ENCODE measurements at regions not wholly inside any gene's neighbourhood (a gene's known extent, or its start where the extent isn't known, plus 50 kb on each side); places are given as distances from the start of the nearest gene placed in this dataset.

DNA sequence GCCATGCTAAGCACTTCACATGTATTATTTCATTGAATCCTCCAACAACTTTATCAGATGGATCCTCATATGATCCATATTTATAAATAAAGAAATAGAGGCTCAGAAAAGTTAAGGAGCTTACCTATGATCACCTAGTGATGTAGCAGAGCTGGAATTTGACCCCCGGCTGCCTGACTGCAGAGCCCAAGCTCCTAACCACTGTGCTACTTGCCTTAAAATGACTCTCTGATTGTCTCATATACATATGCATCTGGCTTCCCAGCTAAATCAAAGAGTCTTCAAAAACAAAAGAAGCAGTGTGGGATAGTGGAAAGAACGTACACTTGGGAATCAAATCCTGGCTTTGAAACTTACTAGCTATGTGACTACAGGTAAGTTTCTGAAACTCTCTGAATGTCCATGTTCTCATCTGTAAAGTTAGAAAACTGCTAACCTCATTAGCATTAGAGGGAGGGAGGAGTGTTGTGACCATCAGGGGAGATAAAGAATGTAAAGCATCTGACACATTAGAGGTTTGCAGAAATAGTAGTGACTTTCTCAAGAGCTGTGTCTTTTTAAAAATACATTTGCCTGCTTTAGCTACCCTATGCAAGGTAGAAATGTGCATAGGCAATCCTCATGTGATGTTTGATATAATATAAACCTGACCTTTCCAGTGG lies 67.2 kb upstream of the BARHL2 start:
- Histone ChIP-seq H4K5ac (ENCODE audit: insufficient read length, low read depth, low read length) (no peak overlapping the region), H3K23ac (ENCODE audit: insufficient read length) (no peak overlapping the region), H2AFZ (ENCODE audit: low read length) (no peak overlapping the region), H3K4me1 (replicated peaks in 1 of 4; ENCODE audit: control insufficient read depth in 3 of 4, insufficient read depth in 4 of 4, low read length in 3 of 4) (peaks cover 0 to 3% (median 0%) of the 10 kb centered on the region in 4 experiments; a peak in 2 of 7 replicates), H3K27me3 (replicated peaks in 1 of 4; ENCODE audit: control insufficient read depth in 3 of 4, extremely low read depth in 1 of 4, insufficient read depth in 3 of 4, low read length in 3 of 4) (no peaks in the 10 kb centered on the region), H3K79me2 (ENCODE audit: control insufficient read depth in 1 of 2, insufficient read depth in 2 of 2, low read length in 2 of 2) (no peaks in the 10 kb centered on the region), H3K56ac (replicated peaks; ENCODE audit: insufficient read length, low read depth, low read length) (no peak overlapping the region), H3K4me3 (ENCODE audit: extremely low read depth in 1 of 4, insufficient read depth in 2 of 4, low read depth in 3 of 4, low read length in 4 of 4) (no peak overlapping the region), H4K20me1 (replicated peaks in 1 of 2; ENCODE audit: control insufficient read depth in 1 of 2, insufficient read depth in 2 of 2, low read length in 2 of 2) (no peaks in the 10 kb centered on the region), H3K23me2 (ENCODE audit: low read depth, low read length) (no peaks in the 10 kb centered on the region), H2BK120ac (replicated peaks; ENCODE audit: low read depth, low read length) (no peak overlapping the region), H4K8ac (ENCODE audit: extremely low read depth, insufficient read depth, low read length) (no peak overlapping the region), H3K18ac (ENCODE audit: extremely low read depth, low read length) (no peak overlapping the region), H3K27ac (ENCODE audit: low read depth, low read length) (no peak overlapping the region), H3K79me1 (ENCODE audit: low read depth, low read length) (no peaks in the 10 kb centered on the region), H4K91ac (replicated peaks; ENCODE audit: insufficient read length, low read length) (no peak overlapping the region), H3K4ac (replicated peaks; ENCODE audit: insufficient read length, low read depth, low read length) (no peak overlapping the region), H2BK15ac (ENCODE audit: low read length) (no peak overlapping the region), H3K36me3 (ENCODE audit: control insufficient read depth in 2 of 4, insufficient read depth in 4 of 4, low read length in 3 of 4) (no peaks in the 10 kb centered on the region), H2BK5ac (ENCODE audit: low read depth, low read length) (no peak overlapping the region), H2BK20ac (ENCODE audit: low read length) (no peak overlapping the region), H3K9me3 (ENCODE audit: insufficient read depth in 2 of 2, low read depth in 1 of 2, low read length in 1 of 2) (no peaks in the 10 kb centered on the region), H2AK5ac (ENCODE audit: low read depth, low read length) (no peak overlapping the region), H3K4me2 (ENCODE audit: insufficient read depth in 1 of 2, low read depth in 2 of 2, low read length in 2 of 2) (peak overlapping the region in 1 of 2 experiments; percentile 19; a peak in 1 of 4 replicates), H3K9ac (replicated peaks in 1 of 4; ENCODE audit: extremely low read depth in 1 of 4, low read depth in 3 of 4, low read length in 3 of 4) (no peak overlapping the region), H3K14ac (ENCODE audit: insufficient read length) (no peak overlapping the region), H2BK12ac (ENCODE audit: low read depth, low read length) (no peak overlapping the region)
- peak; percentile 91 for FAIRE-seq
- ChIA-PET POLR2A (ENCODE audit: partially characterized antibody) (interaction anchor here (0.7 to 1.4 kb wide), 5 partner anchors 9 to 237 kb away, joined by 3 to 4 read pairs (median 3); partner anchors contain the start of gene ZNF644), CTCF (ENCODE audit: partially characterized antibody) (interaction anchor here (0.8 to 1.9 kb wide), 6 partner anchors 8 to 56 kb away, joined by 3 to 7 read pairs (median 3); no protein-coding TSS in a partner anchor)
- no peak for DNase-seq (ENCODE audit: low read depth in 1 of 2, low spot score in 2 of 2)
- 50% methylated on average over 2 of the region's 2 CpGs; no CpG with 5 or more reads in 1 of the 2 experiments for WGBS, 2 experiments (ENCODE audit: extremely low coverage in 1 of 2, insufficient coverage in 1 of 2, insufficient read length in 1 of 2, insufficient replicate concordance in 2 of 2, low coverage in 1 of 2, low lambda C conversion rate in 2 of 2, missing lambda C conversion rate in 1 of 2)
- TF ChIP-seq ZNF274 (IDR thresholded peaks at IDR 0.05; ENCODE audit: borderline replicate concordance, extremely low read depth, low read length) (no peak), BACH1 (IDR thresholded peaks at IDR 0.05; ENCODE audit: low read length) (no peak), SUZ12 (IDR thresholded peaks at IDR 0.05; ENCODE audit: low read length) (no peak), EP300 (IDR thresholded peaks at IDR 0.05; ENCODE audit: borderline replicate concordance in 1 of 2, low read depth in 2 of 2, low read length in 2 of 2) (no peak), SP4 (IDR thresholded peaks at IDR 0.05; ENCODE audit: low read length) (no peak), SP1 (IDR thresholded peaks at IDR 0.05; ENCODE audit: low read depth, low read length) (no peak), FOSL1 (IDR thresholded peaks at IDR 0.05; ENCODE audit: insufficient read depth, low read depth, low read length) (no peak), CHD2 (IDR thresholded peaks at IDR 0.05; ENCODE audit: low read length) (no peak)
- TF ChIP-seq, protein P1, sequence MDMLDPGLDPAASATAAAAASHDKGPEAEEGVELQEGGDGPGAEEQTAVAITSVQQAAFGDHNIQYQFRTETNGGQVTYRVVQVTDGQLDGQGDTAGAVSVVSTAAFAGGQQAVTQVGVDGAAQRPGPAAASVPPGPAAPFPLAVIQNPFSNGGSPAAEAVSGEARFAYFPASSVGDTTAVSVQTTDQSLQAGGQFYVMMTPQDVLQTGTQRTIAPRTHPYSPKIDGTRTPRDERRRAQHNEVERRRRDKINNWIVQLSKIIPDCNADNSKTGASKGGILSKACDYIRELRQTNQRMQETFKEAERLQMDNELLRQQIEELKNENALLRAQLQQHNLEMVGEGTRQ (IDR thresholded peaks at IDR 0.05; ENCODE audit: low read length), result no peak
- TF ChIP-seq, protein P2, sequence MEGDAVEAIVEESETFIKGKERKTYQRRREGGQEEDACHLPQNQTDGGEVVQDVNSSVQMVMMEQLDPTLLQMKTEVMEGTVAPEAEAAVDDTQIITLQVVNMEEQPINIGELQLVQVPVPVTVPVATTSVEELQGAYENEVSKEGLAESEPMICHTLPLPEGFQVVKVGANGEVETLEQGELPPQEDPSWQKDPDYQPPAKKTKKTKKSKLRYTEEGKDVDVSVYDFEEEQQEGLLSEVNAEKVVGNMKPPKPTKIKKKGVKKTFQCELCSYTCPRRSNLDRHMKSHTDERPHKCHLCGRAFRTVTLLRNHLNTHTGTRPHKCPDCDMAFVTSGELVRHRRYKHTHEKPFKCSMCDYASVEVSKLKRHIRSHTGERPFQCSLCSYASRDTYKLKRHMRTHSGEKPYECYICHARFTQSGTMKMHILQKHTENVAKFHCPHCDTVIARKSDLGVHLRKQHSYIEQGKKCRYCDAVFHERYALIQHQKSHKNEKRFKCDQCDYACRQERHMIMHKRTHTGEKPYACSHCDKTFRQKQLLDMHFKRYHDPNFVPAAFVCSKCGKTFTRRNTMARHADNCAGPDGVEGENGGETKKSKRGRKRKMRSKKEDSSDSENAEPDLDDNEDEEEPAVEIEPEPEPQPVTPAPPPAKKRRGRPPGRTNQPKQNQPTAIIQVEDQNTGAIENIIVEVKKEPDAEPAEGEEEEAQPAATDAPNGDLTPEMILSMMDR (IDR thresholded peaks at IDR 0.05; ENCODE audit: control extremely low read depth in 1 of 3, insufficient read depth in 1 of 3, low read depth in 1 of 3, low read length in 3 of 3), result no peak

Data from H1 (cell line).